B cell (primary cell): ENCODE measurements at regions not wholly inside any gene's neighbourhood (a gene's known extent, or its start where the extent isn't known, plus 50 kb on each side); places are given as distances from the start of the nearest gene placed in this dataset.

Experiments
- ATAC-seq: fragments of 200-7000 bp; cut with Tn5 transposase; one replicate; pipeline ENCODE4 v1.10.0; 2021; ENCODE audit warnings: low read depth, mild to moderate bottlenecking, moderate number of reproducible peaks, moderate library complexity
- CTCF ChIA-PET: fragments of 350-600 bp; sonication (Branson Sonifier 250); formaldehyde crosslinking; loops from one replicate; lab custom pipeline; 2021; ENCODE audit warnings: antibody characterized with exemption, inconsistent platforms; lab: Charles Lee
- POLR2A ChIA-PET: fragments of 350-600 bp; sonication (Branson Sonifier 250); formaldehyde crosslinking; loops from one replicate; lab custom pipeline; 2021; ENCODE audit warnings: antibody characterized with exemption; lab: Charles Lee
- DNase-seq: peaks from one replicate; pipeline ENCODE4 v3.0.0; 2013
- H2AFZ ChIP-seq: 2 replicates; pipeline ENCODE4 v1.6.1; 2012; ENCODE audit warnings: mild to moderate bottlenecking, low read depth, low read length; ENCODE audit not compliant: insufficient read depth, poor library complexity, severe bottlenecking
- H3K27ac ChIP-seq, 2 donors: 1 replicate in 1 of 2; 2 replicates in 1 of 2; pipeline ENCODE4 v1.5.1; 2012 to 2013; ENCODE audit warnings: low read length in 2 of 2, mild to moderate bottlenecking in 2 of 2, moderate library complexity in 1 of 2
- H3K27me3 ChIP-seq, 4 experiments: fragments of 200-600 bp in 1 of 4; sonication (generic) in 1 of 4; replicated peaks in 1 of 4; 1 replicate in 2 of 4; 2 replicates in 2 of 4; pipeline versions ENCODE4 v1.6.1 to v1.7.0; 2013 to 2016; ENCODE audit warnings: low read length in 3 of 4, mild to moderate bottlenecking in 2 of 4, mixed read lengths in 1 of 4, moderate library complexity in 1 of 4; ENCODE audit not compliant: insufficient read depth in 4 of 4, control insufficient read depth in 3 of 4; ENCODE audit errors: control extremely low read depth in 1 of 4
- H3K36me3 ChIP-seq, 2 experiments: replicated peaks in 1 of 2; 1 replicate in 1 of 2; 2 replicates in 1 of 2; pipeline versions ENCODE4 v1.6.1 to v1.7.1; 2013; ENCODE audit warnings: low read length in 1 of 2; ENCODE audit not compliant: insufficient read depth in 2 of 2, control insufficient read depth in 1 of 2; ENCODE audit errors: control extremely low read depth in 1 of 2, extremely low read depth in 1 of 2
- H3K4me1 ChIP-seq, 2 donors: fragments of 200-600 bp in 1 of 2; sonication (generic) in 1 of 2; 1 replicate in 1 of 2; 2 replicates in 1 of 2; pipeline versions ENCODE4 v1.5.1 to v1.6.1; 2013 to 2017; ENCODE audit warnings: low read length in 2 of 2; ENCODE audit not compliant: control insufficient read depth in 2 of 2, insufficient read depth in 2 of 2
- H3K4me2 ChIP-seq: replicated peaks from 2 replicates; pipeline ENCODE3; 2012; ENCODE audit warnings: mild to moderate bottlenecking, low read depth, low read length; ENCODE audit not compliant: poor library complexity, severe bottlenecking
- H3K4me3 ChIP-seq, 5 experiments: fragments of 200-600 bp in 1 of 5; sonication (generic) in 1 of 5; 1 replicate in 3 of 5; 2 replicates in 2 of 5; pipeline versions ENCODE4 v1.5.1 to v1.7.0; 2011 to 2016; ENCODE audit warnings: low read length in 4 of 5, mild to moderate bottlenecking in 4 of 5, low read depth in 2 of 5, control low read depth in 1 of 5, moderate library complexity in 1 of 5; ENCODE audit not compliant: insufficient read depth in 1 of 5; ENCODE audit errors: control extremely low read depth in 1 of 5, extremely low read depth in 1 of 5
- H3K79me2 ChIP-seq: fragments of 200-600 bp; sonication (generic); one replicate; pipeline ENCODE4 v1.6.0; 2016; ENCODE audit warnings: low read length; ENCODE audit not compliant: control insufficient read depth, insufficient read depth
- H3K9ac ChIP-seq: fragments of 200-600 bp; sonication (generic); 2 replicates; pipeline ENCODE4 v1.6.1; 2017; ENCODE audit warnings: mild to moderate bottlenecking, low read length, moderate library complexity
- H3K9me3 ChIP-seq, 3 donors: one replicate each; pipeline versions ENCODE4 v1.6.1 to v1.7.1; 2013; ENCODE audit warnings: low read length in 2 of 3; ENCODE audit not compliant: control insufficient read depth in 2 of 3, insufficient read depth in 1 of 3; ENCODE audit errors: control extremely low read depth in 1 of 3
- H4K20me1 ChIP-seq: 2 replicates; pipeline ENCODE4 v1.6.0; 2012; ENCODE audit warnings: mild to moderate bottlenecking, low read length; ENCODE audit not compliant: insufficient read depth, control insufficient read depth, poor library complexity, severe bottlenecking
- H3K27ac Mint-ChIP-seq: one replicate; pipeline ENCODE4 v1.8.0; 2021; ENCODE audit warnings: mixed read lengths
- H3K27me3 Mint-ChIP-seq: one replicate; pipeline ENCODE4 v1.8.0; 2021; ENCODE audit warnings: mixed read lengths
- H3K4me1 Mint-ChIP-seq: one replicate; pipeline ENCODE4 v1.8.0; 2021; ENCODE audit warnings: mixed read lengths
- H3K4me3 Mint-ChIP-seq: one replicate; pipeline ENCODE4 v1.8.0; 2021; ENCODE audit warnings: mixed read lengths
- H3K9me3 Mint-ChIP-seq: one replicate; pipeline ENCODE4 v1.8.0; 2022; ENCODE audit warnings: mixed read lengths; ENCODE audit not compliant: insufficient read depth
- EZH2 ChIP-seq: IDR thresholded peaks from 2 replicates; pipeline ENCODE4 v1.6.1; 2012; ENCODE audit warnings: borderline replicate concordance, low read depth, mild to moderate bottlenecking, moderate library complexity, low read length; ENCODE audit not compliant: insufficient read depth, poor library complexity, severe bottlenecking
- WGBS: methylation state at CpG from one replicate; pipeline ENCODE4 v1.1.5; 2013; ENCODE audit warnings: missing lambda C conversion rate; ENCODE audit not compliant: insufficient coverage; 5-methylcytosine and 5-hydroxymethylcytosine counted together
- intact Hi-C: fragments of 100-400 bp; cut with micrococcal nuclease; formaldehyde crosslinking; loops from one replicate; pipeline ENCODE4 v1.10.0; 2022
- TF ChIP-seq, protein P1 (sequence below): fragments of 200-600 bp; IDR thresholded peaks from one replicate; pipeline ENCODE4 v1.8.0; 2022; ENCODE audit warnings: antibody characterized with exemption, mild to moderate bottlenecking

DNA sequence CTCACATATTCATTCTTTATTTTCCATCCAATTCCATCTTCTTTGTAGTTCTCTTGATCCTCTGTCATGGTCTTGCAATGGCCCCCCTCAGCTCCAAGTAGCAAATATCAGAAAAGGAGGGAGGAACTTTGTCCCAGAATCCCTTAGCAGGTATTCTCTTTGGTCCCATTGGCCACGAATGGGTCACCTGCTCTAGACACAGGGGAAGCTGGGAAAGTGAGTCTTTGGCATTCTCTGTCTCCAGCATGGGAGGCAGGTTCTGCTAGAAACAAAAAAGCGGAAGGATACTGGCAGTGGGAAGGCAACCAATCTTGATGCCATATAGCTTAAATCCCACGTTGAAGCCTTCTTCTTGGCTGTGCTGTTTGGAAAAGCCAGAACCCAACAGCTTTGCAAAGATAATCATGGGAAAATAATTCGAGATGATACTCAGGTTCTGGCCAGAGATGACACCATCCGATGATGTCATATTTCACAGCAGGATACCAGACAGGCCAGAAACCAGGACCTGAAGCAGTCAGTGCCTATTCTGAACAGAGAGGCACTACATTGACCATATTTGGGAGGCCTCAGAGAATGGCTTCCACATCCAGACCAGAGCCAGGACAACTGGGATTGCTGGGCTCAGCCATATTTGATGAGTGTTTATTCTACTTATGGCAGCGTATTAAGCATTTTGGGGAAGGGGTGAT, 110.4 kb upstream of the ATXN3L start:
- H3K4me3 ChIP-seq, result no peak overlapping the region
- intact Hi-C loops, result no loop called here
- POLR2A ChIA-PET, result no interaction called here
- H3K4me1 ChIP-seq, result peaks cover 14 to 17% of the 10 kb centered on the region in 2 donors
- no peaks in the 10 kb centered on the region for H3K9me3 ChIP-seq
- H4K20me1 ChIP-seq, result no peaks in the 10 kb centered on the region
- ATAC-seq (no peak), DNase-seq (no peak)
- Mint-ChIP-seq H3K27me3 (no peaks in the 10 kb centered on the region), H3K4me1 (peaks cover 18% of the 10 kb centered on the region), H3K4me3 (no peak overlapping the region), H3K9me3 (no peaks in the 10 kb centered on the region), H3K27ac (no peak overlapping the region)
- no peaks in the 10 kb centered on the region for H3K36me3 ChIP-seq
- H2AFZ ChIP-seq, result no peak overlapping the region
- H3K27me3 ChIP-seq, result no peaks in the 10 kb centered on the region
- CTCF ChIA-PET, result no interaction called here
- WGBS, result 100% methylated on average over 5 of the region's 6 CpGs
- no peak overlapping the region for H3K27ac ChIP-seq
- H3K4me2 ChIP-seq, result no peak overlapping the region
- no peak for TF ChIP-seq EZH2
- TF ChIP-seq, protein P1, sequence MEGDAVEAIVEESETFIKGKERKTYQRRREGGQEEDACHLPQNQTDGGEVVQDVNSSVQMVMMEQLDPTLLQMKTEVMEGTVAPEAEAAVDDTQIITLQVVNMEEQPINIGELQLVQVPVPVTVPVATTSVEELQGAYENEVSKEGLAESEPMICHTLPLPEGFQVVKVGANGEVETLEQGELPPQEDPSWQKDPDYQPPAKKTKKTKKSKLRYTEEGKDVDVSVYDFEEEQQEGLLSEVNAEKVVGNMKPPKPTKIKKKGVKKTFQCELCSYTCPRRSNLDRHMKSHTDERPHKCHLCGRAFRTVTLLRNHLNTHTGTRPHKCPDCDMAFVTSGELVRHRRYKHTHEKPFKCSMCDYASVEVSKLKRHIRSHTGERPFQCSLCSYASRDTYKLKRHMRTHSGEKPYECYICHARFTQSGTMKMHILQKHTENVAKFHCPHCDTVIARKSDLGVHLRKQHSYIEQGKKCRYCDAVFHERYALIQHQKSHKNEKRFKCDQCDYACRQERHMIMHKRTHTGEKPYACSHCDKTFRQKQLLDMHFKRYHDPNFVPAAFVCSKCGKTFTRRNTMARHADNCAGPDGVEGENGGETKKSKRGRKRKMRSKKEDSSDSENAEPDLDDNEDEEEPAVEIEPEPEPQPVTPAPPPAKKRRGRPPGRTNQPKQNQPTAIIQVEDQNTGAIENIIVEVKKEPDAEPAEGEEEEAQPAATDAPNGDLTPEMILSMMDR, result no peak
- H3K79me2 ChIP-seq, result no peaks in the 10 kb centered on the region
- no peak overlapping the region for H3K9ac ChIP-seq

- Mint-ChIP-seq H3K4me1 (peaks cover 18% of the 10 kb centered on the region), H3K4me3 (no peak overlapping the region), H3K27ac (peak overlapping the region; percentile 65), H3K27me3 (no peaks in the 10 kb centered on the region), H3K9me3 (no peaks in the 10 kb centered on the region)
- ATAC-seq (no peak), DNase-seq (peak; percentile 9)
- Histone ChIP-seq H3K4me2 (peak overlapping the region; percentile 28), H3K27ac (peak overlapping the region; percentile 32 to 47), H3K4me1 (peaks cover 15 to 18% of the 10 kb centered on the region in 2 donors), H3K36me3 (no peaks in the 10 kb centered on the region), H3K79me2 (no peaks in the 10 kb centered on the region), H3K4me3 (no peak overlapping the region), H3K9ac (no peak overlapping the region), H4K20me1 (no peaks in the 10 kb centered on the region), H2AFZ (peak overlapping the region; percentile 58), H3K27me3 (no peaks in the 10 kb centered on the region), H3K9me3 (no peaks in the 10 kb centered on the region)
- TF ChIP-seq EZH2, result no peak
- TF ChIP-seq, protein P1, result no peak
- POLR2A ChIA-PET, result no interaction called here
- intact Hi-C loops, result loop anchor here (10.0 kb wide), 1 partner anchor 63 kb away; no protein-coding TSS in a partner anchor
- CTCF ChIA-PET, result no interaction called here
- WGBS, result 0% methylated on average over 1 of the region's 5 CpGs
Measured at GRCh38 chrX:13428053-13428786, 108.4 kb upstream of the ATXN3L start.
